IPS-NIHi7 (cell line): ENCODE measurements at regions not wholly inside any gene's neighbourhood (a gene's known extent, or its start where the extent isn't known, plus 50 kb on each side); places are given as distances from the start of the nearest gene placed in this dataset.

Source experiments
- DNase-seq: peaks from one replicate; pipeline ENCODE4 v3.0.0; 2012; ENCODE audit warnings: mixed read lengths; ENCODE audit errors: extremely low spot score

DNA sequence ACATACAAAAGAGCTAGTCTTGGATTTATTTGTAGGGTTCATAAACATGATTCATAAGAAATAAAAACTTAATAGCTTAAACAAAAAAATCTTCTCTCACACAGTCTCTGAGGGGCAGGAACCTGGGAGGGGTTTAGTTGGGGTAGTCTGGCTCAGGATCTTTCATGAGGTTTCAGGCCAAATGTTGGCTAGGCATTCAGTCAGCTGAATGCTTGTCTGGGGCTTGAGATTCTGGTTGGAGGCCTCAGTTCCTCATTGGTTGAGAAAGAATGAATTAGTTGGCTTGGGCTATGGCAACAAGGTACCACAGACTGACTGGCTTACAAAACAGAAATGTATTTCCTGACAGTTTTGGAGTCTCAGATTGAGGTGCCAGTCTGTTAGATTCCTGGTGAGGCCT lies 74.3 kb downstream of the ANKRD7 start:
- DNase-seq: no peak

DNA sequence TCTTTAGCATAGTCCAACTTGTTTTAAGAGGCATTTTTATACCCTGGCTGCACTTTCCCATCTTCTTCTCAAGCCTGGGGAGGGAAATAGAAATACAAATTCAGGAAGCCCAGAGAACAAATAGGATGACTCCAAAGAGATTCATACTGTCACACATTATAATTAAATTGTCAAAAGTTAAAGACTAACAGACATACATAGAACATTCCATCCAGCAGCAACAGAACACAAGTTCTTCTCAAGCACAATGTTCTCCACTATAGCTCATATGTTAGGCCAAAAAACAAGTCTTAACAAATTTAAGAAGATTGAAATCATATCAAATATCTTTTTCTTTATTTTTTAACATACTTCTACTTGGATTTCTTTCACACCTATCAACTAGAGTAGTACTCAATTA lies 75.7 kb downstream of the ANKRD7 start:
- DNase-seq: no peak

DNA sequence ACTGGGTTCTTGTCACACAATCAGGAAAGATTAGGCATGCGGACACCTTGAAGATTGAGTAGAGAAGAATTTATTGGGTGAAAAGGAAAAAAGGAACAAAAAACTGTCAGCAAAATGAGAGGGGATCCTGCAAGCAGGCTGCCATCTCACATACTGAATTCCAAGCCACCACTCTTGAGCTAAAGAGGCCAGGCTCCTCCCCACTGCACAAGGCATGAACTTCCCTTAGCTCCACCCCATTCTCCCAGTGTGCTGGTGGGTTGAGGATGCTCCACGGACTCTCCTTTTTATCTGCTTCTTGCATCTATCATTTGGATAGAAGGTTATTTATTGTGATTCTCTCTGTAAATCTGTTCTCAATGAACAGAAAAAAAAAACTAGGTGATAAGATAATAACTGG lies 79.6 kb downstream of the ANKRD7 start:
- no peak for DNase-seq

DNA sequence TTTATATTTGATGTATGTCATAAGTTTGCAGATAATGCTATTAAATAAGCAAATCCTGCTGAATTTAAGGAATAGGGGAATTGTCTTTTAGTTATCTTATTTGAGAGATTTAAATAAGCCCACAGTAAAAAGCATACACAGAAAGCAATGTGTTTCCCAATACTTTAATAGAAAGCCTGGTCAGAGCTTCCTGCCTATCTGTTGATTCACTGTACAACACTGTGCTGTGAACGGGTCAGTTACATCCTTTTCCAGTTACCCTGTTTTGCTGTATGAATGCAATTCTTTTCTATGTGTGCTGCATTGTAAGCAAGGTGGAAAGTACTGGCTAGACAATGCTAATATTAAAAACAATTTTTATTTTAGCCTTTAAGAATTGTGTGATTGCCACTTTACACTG lies 81.2 kb downstream of the ANKRD7 start:
- no peak for DNase-seq

DNA sequence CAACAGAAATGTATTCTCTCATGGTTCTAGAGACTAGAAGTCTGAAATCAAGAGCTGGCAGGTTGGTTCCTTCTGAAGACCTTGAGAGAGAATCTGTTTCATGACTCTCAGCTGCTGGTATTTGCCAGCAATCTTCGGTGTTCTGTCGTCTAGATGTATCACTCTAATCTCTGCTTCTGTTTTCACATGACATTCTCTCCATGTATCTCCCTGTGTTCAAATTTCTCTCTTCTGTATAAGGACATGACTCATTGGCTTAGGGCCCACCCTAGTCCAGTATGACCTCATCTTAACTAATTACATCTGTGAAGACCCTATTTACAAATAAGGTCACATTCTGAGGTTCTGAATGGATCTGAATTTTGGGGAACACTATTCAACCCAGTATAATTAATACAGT lies 82.3 kb downstream of the ANKRD7 start:
- DNase-seq: no peak

DNA sequence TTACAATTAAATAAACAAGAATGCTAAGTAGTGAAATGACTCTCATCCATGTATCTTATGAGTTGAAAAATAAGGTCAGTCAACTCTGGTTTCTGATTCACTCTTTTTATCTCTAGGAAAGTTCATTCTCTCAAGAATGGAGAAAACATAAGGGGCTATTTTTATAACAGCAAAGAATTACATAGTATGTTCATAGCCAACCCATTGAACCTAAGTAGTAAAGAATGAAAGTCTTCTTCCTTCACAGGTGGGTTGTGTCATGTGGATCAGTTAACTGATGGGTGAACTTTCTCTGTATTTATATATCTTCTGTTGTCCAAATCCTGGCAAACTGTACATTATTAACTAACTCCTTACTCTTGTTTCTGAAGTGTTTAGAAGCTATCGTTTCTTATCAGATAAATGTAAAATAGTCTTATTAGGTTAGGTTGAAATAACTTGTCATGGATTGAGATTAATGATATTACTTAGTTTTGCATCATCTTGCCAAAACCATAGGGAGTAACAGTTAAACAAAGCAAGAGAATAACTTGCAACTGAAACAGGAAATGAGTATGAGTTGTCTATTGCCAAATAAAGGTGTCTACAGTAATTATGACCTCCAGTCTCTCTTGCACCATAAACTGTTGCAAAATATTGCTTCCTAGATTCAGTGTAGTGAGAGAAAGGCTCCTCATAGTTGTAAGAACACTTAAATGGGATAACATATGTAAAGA lies 86.8 kb downstream of the ANKRD7 start:
- DNase-seq: no peak

DNA sequence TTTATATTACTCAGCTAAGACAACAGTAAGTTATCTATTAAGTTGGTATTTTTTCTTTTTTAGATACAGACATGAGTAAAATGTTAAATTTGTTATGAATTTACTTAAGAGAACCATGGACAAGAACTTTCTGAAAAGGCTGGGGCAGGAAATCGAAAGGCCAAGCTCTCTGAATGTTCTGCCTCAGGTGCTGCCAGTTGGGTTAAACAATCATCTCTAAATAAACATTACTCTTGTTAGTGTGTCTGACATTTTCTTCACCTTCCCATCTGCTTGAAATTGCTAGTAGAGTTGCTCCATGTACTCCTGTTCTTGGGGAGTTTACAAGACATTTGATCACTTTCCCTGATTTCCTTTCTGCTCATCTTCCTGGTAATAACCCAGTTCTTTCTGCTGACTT lies 87.5 kb downstream of the ANKRD7 start:
- DNase-seq: no peak

DNA sequence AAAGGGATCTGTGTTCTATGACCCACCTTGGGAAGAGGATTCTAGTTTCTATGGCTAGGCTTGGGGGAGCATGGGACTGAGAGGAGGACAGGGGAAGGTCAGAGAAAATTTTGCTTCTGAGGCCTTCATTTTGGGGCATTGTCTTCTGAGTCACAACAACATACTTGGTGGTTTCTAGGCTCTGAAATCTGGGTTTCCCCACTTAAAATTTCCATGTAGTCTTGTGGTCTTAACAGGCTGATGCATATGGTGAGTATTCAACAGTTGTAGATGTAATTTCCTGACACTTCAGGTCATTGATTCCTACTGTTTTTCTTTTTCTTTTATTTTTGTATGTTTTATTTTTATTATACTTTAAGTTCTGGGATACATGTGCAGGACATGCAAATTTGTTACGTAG lies 88.5 kb downstream of the ANKRD7 start:
- DNase-seq: no peak

DNA sequence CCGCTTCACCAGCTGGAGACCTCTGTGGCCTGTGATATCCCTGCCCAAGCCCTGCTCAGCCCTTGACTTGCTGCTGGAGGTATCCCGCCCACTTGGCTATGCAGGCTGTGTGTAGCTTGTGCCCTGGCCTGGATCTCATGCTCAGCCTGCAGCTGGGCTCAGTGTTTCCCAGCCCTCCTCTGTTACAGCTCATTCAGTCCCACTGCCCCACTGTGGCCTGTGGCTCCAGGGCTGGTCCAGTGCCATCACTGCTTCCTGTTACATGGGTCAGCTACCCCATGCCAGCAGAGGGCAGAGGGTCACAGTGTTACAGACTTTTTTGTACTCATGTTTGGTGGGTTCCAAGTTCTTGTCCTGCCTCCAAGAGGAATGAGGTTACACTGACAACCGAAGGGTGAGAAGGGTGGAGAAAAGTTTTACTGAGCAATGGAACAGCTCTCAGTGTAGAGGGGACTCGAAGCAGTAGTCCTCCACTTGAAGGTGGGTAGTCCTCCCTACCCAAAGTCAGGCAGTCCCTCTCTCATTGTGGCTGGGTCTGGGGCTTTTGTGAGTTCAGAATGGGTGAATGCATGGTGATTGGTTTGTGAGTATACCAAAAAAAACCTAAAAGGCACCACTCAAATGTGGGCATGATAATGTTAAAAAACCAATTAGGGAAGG lies 100.4 kb downstream of the ANKRD7 start:
- DNase-seq: no peak

DNA sequence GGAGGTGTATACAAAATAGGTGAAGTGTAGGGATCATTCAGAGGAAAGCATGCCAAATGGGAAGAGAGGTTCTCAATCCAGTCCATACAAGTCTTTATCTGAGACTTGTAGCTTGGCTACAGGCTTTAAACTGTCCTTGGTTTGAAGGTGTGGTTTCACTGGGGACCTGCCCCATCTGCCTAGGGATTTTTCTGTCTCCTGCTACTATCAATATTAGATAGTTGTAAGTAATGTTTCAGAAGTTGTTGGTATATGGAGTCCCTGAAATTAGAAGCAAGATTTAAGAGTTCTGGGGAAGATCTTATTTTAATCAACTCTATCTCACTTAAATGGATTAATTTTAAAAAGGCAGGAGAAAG lies 100.9 kb downstream of the ANKRD7 start:
- no peak for DNase-seq

DNA sequence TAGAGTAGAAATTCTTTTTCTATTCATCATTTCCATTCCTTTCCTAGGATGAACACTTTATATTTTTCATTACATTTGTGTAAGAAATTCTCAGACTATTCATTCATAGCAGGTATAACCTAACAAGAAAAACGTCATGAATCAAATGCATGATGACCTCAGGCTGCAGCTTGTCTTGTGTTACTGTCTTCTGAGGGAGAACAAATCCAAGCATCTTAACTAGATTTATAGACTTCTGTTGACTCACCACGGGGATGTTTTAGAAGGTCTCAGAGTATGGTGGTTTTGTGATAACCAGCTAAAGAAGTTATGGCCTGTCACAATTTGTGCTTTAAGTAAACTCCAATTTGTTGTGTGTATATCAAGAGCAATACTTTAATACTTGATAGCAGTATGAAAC lies 102.7 kb downstream of the ANKRD7 start:
- no peak for DNase-seq

DNA sequence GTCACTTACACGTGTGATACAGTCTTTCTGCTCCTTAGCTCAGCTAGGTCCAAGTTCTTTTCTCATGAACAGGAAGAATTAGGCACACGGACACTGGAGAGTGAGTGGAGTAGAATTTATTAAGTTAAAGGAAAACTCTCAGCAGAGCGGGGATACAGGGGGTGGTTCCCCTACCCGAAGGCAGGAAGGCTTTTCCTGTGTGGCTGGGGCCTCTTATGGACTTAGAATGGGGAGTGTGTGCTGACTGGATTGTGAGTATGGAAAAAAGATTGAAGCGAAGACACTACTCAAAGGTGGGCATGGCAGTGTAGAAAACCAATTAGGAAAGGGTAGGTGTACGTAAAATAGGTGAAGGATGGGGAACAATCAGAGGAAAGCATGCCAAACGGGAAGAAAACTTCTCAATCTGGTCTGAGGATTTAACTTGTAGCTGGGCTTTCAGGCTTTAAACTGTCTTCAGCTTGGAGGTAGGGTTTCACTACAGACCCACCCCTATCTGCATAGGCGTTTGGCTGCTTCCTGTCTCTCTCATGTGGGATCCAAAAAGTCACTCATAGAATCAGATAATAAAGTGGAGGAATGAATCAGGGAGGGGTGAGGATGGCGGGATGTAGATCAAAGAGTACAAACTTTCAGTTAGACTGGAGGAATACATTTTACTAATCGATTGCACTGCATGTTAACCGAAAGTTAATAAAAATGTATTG lies 104.2 kb downstream of the ANKRD7 start:
- no peak for DNase-seq

DNA sequence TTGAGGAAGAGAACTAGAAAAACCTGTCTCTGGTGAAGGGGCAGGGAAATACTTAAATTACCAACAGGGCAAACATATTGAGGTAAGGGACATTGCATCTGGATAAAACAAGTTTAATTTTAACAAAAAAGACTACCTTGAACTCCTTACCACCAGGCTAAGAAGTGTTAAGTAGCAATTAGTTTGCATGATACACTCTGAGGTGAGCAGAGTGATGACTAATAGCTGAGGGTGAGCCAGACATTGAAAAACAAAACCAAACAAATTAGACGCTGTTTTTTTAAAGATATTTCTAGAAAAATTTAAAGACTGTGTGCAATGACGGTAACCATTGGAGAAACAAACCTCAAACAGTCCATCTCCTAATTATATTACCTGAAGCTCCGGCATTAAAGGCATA lies 105.9 kb downstream of the ANKRD7 start:
- DNase-seq: no peak

DNA sequence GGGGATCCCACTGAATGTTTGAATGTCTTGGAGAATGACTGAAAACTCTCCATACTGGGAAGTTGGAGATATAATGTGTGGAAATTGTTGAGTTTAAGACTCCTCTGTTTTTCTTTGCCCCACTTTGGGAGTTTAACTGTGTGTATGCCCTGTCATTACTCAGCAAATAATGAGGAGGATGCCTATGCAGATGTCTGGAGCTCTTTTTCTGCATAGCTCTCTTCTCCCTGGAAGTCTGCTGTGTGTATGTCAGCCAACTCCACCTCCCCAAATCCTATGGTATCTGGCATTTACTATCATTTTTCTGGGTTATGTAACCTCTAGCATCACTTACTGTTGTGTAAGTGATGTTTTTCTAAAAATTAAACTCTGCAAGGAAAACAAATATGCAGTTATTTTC lies 122.2 kb downstream of the ANKRD7 start:
- DNase-seq: no peak

DNA sequence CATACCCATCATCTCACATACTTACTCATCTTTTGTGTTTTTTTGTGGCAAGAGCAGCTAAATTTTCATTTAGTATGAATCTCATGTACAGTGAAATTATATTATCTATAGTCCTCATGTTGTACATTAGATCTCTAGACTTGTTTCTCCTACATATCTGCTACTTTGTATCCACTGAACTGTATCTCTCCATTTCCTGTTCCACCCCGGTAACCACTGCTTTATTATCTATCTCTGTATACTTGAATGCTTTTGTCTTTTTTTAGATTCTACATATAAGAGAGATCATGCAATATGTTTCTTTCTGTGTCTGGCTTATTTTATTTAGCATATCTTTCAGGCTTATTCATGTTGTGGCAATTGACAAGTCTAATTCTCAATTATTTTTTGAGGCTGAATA lies 125.1 kb downstream of the ANKRD7 start:
- DNase-seq: no peak

DNA sequence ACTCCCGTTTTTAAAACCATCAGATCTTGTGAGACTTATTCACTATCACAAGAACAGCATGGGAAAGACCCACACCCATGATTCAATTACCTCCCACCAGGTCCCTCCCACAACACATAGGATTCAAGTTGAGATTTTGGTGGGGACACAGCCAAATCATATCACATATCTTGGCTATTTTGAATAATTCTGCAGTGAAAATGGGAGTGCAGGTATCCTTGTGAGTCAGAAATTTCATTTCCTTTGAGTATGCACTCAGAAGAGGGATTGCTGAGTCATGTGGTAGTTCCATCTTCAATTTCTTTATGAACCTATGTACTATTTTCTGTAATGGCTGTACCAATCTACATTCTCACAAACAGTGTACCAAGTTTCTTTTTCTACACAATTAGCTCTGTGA lies 125.8 kb downstream of the ANKRD7 start:
- DNase-seq: no peak

DNA sequence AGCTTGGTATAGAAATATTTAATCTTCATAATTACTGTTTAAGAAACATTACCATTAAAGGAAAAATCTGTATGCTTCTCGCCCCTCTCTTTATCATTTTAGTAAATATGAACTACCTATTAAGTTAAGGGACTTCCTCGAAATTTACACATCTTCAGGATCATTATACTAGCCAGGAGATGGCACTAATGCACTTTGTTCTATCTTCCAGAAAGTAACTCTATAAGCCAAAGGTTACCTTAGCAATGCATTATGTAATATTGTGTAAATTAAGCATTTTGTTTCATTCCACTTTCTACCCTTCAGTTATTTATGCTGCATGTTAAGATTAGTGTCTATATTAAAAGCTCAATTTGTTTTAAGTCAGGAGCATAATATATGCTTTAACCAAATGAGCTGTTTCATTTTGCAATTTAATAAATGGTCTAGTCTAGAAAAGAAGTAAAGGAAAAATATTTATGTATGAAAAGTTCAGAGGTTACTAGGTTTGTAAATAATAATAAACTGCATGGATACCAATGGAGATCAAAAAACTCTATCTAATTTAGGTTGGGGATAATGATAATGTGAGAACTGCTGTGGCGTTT lies 128.5 kb downstream of the ANKRD7 start:
- no peak for DNase-seq

DNA sequence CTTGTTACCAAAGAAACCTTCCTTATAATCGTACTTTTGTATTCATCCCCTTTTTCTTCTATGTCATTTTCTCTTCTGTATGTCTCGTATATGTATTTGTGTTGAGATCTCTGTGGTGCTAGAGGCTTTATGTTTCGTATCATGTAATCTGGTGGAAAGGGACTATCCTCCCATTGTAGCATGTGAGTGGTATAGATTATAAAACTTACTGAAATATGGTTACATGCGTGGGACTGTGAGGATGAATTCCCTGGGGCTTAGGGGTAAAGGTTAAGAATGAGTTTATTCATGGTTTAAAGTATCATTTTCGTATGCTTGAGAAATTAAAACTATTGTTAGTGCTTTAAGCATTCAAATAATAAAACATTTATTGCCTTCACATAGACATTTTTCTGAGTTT lies 141.9 kb downstream of the ANKRD7 start:
- DNase-seq: no peak

DNA sequence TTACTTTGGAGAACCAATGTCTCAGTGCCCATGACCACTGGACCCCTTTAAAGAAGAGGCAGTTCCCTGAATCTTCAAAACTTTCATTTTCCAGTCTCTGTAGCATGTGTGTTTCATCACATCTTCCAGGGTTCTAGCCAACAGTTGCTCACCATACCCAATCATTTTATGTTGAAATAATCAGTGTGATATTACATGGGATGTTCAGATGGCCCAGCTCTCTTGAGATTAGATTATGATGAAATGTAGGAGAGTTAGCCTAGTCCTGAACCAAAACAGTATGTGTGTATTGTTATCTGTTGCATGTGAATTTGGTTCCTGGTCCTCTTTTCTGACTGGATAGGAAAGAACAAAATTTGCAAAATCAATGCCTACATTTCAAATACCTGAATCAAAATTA lies 144.5 kb downstream of the ANKRD7 start:
- no peak for DNase-seq

DNA sequence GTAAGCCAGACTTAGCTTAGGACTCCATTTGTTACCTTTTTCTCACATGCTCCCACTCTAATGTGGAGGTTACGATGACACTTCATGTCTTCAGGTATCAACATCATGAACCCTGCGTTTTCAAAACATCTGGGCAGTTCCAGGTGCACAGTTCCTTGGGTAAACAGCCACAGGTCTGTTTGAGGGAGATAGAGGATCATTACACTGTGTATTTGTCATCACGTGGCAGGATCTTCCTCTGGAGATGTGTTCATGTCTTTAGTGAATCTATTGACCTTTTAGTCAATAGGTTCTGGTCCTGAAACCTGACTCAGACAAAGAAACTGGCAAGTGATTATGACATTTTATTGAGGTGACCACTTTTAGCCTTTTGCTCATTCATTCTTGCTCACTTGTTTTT lies 145.5 kb downstream of the ANKRD7 start:
- DNase-seq: no peak

DNA sequence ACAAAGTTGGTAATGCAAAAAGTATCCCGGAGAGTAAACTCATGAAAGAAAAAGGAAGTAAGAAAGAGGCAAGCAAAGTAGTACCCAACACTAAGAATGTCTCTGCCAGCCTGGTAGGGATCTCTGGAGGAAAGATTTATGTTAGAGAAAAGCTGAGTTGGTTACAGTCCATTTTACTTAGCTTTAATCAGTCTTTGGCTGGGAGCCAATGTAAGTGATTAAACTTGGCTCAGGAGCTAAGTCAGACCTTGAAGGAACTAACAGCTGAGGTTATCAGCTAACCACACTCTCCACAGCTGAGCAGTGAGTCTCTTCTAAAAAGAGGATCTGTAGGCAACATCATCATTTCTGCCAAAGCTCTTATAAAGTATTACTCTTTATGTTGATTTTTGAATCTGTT lies 148.0 kb downstream of the ANKRD7 start:
- no peak for DNase-seq

DNA sequence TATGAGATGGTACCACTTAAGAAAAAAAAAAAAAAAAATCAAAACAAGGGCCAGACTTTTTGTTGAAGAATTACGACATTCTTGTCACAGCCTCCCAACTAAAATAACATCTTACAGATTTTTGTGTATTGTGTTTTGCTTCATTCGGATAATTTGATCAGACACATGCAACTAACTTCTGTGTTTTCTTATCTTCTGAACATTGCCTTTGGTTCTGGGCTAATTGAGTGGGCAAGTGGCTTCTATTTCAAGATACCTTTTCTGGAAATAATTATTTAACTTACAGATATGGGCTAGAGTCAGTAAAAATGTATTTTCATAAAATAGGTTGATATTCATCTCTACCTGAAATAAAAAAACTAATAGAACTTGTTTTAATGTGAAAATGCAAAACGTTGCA lies 165.1 kb downstream of the ANKRD7 start:
- no peak for DNase-seq

DNA sequence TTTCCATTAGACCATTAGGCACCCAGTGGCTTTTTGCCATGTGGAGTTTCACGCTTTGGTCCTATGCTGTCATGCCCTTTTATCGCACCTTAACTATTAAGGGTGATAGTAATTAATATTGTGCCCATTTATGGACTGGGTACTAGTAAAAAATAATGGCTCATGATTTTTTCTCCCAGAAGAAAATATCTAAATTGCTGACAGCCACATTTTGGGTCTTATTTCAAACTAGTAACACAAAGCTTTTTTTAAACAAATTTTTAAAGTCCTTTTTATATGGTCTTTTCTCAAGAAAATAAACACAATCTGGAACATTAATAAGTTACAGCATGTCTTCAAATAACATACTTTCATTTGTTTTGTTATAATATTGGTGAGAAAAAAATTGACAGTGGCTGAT lies 179.7 kb downstream of the ANKRD7 start:
- no peak for DNase-seq
